ENCODE measurements at regions not wholly inside any gene's neighbourhood (a gene's known extent, or its start where the extent isn't known, plus 50 kb on each side); places are given as distances from the start of the nearest gene placed in this dataset.

DNA sequence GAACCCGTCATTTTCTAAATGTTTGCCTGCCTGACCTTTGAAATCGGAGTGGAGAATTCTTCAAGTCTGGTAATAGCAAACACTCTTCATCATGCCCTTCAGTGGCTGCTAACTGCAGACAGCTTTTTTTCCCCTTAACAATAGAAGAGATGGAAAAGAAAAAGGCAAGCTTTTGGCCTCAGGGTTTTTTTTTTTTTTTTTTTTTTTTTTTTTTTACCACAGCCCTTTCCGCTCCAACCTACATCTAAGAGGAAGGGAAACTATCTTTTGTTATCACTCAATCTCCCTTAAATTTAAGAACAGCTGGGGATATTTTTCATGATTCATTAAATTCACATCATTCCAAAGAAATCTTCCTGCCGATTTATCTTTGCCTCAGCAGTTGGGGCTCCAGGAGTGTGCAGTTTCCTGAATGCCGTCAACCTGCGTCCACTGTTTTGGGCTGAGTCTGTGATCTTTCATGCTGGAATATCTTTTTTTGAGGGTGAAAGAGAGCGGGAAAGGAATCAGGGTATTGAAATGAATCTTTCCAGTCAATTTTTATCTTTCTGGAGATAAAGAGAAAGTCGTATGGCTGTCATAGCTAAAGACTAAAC lies 144.5 kb upstream of the SMYD2 start:
- H3K9me3 Mint-ChIP-seq, result no peaks in the 10 kb centered on the region; a peak in 2 of 5 replicates
- Histone ChIP-seq H3K27ac (ENCODE audit: insufficient read length, low read depth, low read length) (no peak overlapping the region), H3K56ac (ENCODE audit: insufficient read length, low read depth, low read length) (no peak overlapping the region), H3K23me2 (ENCODE audit: insufficient read length, low read depth, low read length, poor library complexity, severe bottlenecking) (no peaks in the 10 kb centered on the region), H3K4ac (ENCODE audit: low read depth, low read length) (no peak overlapping the region), H2BK12ac (ENCODE audit: insufficient read length, low read depth, low read length) (no peak overlapping the region), H3K14ac (ENCODE audit: insufficient read depth, low read length) (no peak overlapping the region), H3K9ac (ENCODE audit: extremely low read depth, insufficient read length, low read length) (no peak overlapping the region), H3K23ac (ENCODE audit: insufficient read length, low read depth, low read length) (no peak overlapping the region), H4K5ac (ENCODE audit: insufficient read length, low read depth, low read length) (no peak overlapping the region), H3K79me1 (ENCODE audit: insufficient read depth, low read depth, low read length, poor library complexity, severe bottlenecking) (no peaks in the 10 kb centered on the region), H2BK120ac (ENCODE audit: low read depth, low read length, poor library complexity, severe bottlenecking) (no peak overlapping the region), H3K18ac (ENCODE audit: insufficient read length, low read depth, low read length) (no peak overlapping the region), H4K91ac (ENCODE audit: insufficient read length, low read depth, low read length) (no peak overlapping the region), H4K20me1 (ENCODE audit: control insufficient read depth, insufficient read depth, insufficient read length) (no peaks in the 10 kb centered on the region), H3K27me3 (ENCODE audit: insufficient read depth, low read length) (no peaks in the 10 kb centered on the region), H3K79me2 (ENCODE audit: insufficient read depth, low read length) (no peaks in the 10 kb centered on the region), H3K4me1 (ENCODE audit: insufficient read depth, low read length) (no peaks in the 10 kb centered on the region), H2BK15ac (ENCODE audit: low read depth, low read length) (no peak overlapping the region), H2AFZ (ENCODE audit: low read length) (no peak overlapping the region), H2BK20ac (ENCODE audit: low read depth, low read length, poor library complexity, severe bottlenecking) (no peak overlapping the region), H3K4me2 (ENCODE audit: insufficient read depth, insufficient read length, low read length) (no peak overlapping the region), H2BK5ac (ENCODE audit: insufficient read length, low read length) (no peak overlapping the region), H4K8ac (replicated peaks; ENCODE audit: insufficient read length, low read depth, low read length) (no peak overlapping the region), H2AK5ac (ENCODE audit: insufficient read length, low read length) (no peak overlapping the region), H3K9me3 (ENCODE audit: control insufficient read depth, low read depth, low read length) (no peaks in the 10 kb centered on the region), H3T11ph (ENCODE audit: low read length) (no peak overlapping the region)
- H3K4me1 Mint-ChIP-seq, result no peaks in the 10 kb centered on the region
- WGBS (ENCODE audit: extremely low coverage, insufficient read length, low lambda C conversion rate), result no CpG with 5 or more reads among the region's 8 CpGs
- TF ChIP-seq CTCF (conservative IDR thresholded peaks at IDR 0.05), result no peak
- DNase-seq, result no peak
- H3K27me3 Mint-ChIP-seq (ENCODE audit: low read depth), result 0 out of 2 replicates have a peak, but pooled peaks cover 2% of the 10 kb centered on the region
- no peaks in the 10 kb centered on the region; a peak in 1 of 7 replicates for H3K36me3 Mint-ChIP-seq (ENCODE audit: insufficient read depth in 1 of 3, low read depth in 3 of 3)
- no peak overlapping the region; a peak in 1 of 7 replicates for H3K27ac Mint-ChIP-seq
- no peak overlapping the region for H3K4me3 Mint-ChIP-seq

Measured in H9 (cell line).